Stimulated activated CD4-positive, alpha-beta T cell treated with anti-CD3 and anti-CD28 coated beads, Interleukin-4, amount 100 ng/mL, for 4 hours (primary cell): ENCODE measurements at regions not wholly inside any gene's neighbourhood (a gene's known extent, or its start where the extent isn't known, plus 50 kb on each side); places are given as distances from the start of the nearest gene placed in this dataset.
"Not testable (repeated sequence)": the region's sequence is repeated elsewhere in the genome, so short reads cannot be mapped to it uniquely, and the experiment has no call there.

Experiments
- DNase-seq, 2 experiments: peaks; one replicate each; pipeline ENCODE4 v3.0.0-alpha.2; 2020

DNA sequence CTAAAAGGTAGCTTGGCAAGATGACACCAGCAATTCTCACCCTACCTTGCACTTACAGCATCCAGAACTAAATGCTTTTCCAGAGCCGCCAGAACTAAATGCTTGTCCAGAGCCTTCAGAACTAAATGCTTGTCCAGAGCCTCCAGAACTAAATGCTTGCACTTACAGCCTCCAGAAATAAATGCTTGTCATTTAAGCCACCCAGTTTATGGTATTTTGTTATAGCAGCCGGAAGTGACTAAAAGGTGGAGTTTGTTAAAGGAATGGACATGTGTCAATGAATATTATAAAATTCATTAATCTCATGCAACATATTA is 133.5 kb downstream of the GPX5 start:
- DNase-seq: no peak

DNA sequence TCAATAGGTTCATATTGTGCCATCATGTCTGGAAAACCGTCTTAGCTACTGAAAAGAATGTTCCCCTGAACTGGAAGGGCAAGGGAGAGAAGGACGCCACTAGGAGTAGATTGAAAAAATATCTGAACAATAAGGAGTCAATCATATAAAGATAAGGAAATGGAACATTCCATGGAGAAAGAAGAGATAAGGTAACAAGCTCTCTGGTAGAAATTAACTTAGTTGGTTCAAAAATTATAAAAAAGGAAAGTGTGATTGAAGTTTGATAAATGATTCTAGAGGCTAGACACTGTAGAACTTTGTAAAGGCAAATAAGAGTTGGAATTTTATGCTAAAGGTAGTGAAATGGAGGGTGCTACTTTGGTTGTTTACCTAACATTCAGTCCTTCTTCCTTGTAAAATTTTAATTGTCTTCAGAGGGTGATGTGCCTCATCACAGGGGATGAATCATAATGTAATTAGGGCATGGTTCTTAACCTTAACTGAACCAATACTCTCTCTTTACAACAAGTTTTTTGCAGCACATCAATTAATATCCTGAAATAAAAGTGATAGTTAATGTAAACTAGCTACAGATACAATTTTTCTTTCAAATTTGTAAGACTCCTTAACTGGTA is 135.5 kb downstream of the GPX5 start:
- DNase-seq: no peak

DNA sequence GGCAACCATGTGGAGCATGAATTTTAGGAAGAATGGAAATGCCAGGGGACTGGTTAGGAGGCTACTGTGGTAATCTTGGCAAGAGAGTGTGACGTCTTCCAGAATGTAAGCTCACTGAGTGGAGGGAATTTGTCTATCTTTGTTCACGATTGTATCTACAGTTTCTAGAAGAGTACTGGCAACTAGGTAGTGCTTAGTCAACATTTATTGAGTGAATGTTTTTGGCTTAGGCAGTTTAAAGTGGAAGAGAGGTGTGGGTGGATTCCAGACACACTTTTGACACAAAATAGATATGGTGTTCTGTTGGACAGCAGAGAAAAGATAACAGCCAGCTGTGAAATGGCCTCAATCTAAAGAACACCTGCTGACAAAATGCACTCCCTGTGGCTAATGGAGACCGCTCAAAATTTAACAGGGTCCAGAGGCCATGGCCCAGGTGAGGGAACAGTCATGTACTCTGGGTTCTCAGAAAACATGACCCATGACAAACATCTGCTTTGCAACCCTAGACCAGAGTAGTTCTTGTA is 139.3 kb downstream of the GPX5 start:
- no peak for DNase-seq

DNA sequence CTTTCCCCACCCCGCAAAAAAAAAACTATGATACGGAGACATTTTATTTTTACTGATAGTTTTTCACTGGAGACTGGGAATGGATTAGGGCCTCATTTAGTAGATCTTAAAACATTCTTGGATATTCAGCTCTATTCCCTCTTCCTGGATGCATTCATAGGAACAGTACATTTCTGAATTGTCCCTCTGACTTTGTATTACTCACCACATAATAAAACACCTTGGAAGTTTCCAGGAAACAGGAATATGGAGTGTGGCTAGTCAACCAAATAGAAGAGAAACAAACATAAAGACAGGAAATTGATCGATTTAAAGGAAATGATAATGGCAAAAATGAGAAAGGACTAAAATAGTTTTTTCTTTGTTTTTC is 147.7 kb downstream of the GPX5 start:
- DNase-seq: no peak

DNA sequence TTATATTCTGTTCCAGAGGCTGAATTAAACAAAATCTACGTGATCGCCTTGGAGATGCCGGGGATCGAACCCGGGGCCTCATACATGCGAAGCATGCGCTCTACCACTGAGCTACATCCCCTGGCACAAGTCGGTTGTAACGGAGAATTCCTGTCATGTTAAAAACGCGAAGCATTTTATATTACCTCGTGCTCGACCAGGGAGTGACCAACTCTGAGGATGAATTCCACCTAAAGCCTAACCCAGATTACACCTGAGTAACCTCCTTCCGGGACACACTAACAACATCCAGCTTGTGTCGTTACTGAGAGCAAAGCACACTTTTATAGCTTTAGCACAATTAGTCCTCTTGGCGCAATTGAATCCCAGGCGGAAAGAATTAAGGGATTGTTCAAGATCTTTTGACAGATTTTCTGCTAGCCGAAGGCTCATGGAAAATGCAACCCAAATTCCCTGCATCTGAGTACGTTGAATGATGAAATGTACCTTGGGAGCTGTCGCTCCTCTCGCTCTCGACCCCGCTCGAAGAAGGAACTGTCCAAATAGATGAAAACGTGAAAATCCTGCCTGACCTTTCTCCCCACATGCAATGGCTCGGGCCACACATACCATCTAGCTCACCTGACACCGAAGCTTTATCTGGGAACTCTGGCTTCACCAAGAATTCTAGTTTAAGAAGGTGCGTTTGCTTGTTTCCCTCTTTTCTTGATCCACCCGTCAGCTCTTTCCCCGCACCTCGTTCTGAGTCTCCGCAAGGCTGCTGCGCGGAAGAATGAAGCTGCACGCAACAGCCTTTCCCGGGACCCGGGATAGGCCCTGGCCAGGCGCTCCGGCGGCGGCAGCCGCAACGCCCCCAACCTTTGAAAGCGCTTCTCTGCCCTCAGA is 148.3 kb downstream of the GPX5 start:
- DNase-seq: peak; percentile 15 to 58

DNA sequence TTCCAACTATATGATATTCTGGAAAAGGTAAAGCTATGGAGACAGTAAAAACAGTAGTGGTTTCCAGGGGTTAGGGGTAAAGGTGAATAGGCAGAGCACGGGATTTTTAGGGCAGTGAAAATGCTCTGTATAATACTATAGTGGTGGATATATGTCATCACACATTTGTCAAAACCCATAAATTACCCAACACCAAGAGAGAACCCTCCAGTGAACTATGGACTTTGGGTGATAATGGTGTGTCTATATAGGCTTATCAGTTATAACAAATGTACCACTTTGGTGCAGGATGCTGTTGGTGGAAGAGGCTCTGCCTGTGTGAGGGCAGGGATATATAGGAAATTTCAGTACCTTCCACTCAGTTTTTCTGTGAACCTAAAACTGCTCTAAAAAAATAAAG is 149.9 kb downstream of the GPX5 start:
- DNase-seq: no peak

DNA sequence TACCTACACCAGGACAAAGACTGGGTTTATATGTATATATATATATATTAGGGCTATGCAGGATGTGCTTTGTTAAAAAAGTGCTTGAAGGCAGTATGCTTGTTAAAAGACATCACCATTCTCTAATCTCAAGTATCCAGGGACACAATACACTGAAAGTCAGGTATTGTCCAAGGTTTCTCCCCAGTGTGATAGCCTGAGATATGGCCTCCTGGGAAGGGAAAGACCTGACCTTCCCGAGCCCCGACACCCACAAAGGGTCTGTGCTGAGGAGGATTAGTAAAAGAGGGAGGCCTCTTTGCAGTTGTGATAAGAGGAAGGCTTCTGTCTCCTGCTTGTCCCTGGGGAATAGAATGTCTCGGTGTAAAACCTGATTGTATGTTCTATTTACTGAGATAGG is 156.9 kb downstream of the GPX5 start:
- DNase-seq: no peak

DNA sequence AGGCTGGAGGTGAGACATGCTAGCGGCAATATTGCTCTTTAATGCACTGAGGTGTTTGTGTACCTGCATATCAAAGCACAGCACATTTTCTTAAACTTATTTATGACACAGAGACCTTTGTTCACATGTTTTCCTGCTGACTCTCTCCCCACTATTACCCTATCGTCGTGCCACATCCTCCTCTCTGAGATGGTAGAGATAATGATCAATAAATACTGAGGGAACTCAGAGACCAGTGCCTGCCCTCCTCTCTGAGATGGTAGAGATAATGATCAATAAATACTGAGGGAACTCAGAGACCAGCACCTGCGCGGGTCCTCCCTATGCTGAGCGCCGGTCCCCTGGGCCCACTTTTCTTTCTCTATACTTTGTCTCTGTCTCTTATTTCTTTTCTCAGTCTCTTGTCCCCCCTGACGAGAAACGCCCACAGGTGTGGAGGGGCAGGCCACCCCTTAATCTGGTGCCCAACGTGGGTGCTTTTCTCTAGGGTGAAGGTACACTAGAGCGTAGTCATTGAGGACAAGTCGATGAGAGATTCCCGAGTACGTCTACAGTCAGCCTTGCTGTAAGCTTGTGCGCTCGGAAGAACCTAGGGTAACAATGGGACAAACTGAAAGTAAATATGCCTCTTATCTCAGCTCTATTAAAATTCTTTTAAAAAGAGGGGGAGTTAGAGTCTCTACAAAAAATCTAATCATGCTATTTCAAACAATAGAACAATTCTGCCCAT is 157.4 kb downstream of the GPX5 start:
- DNase-seq: not testable (repeated sequence)

DNA sequence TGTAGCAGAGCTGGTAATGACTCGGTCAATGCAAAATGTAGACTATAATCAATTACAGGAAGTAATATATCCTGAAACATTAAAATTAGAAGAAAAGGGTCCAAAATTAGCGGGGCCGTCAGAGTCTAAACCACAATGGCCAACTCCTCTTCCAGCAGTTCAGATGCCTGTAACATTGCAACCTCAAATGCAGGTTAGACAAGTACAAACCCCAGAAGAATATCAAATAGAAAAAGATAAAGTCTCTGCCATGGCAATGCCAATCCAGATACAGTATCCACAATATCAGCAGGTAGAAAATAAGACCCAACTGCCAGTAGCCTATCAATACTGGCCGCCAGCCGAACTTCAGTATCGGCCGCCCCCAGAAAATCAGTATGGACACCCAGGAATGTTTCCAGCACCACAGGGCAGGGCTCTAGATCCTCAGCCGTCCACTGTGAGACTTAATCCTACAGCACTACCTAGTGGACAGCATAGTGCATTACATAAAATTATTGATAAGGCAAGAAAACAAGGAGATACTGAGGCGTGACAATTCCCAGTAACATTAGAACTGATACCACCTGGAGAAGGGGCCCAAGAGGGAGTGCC is 158.4 kb downstream of the GPX5 start:
- no peak for DNase-seq

DNA sequence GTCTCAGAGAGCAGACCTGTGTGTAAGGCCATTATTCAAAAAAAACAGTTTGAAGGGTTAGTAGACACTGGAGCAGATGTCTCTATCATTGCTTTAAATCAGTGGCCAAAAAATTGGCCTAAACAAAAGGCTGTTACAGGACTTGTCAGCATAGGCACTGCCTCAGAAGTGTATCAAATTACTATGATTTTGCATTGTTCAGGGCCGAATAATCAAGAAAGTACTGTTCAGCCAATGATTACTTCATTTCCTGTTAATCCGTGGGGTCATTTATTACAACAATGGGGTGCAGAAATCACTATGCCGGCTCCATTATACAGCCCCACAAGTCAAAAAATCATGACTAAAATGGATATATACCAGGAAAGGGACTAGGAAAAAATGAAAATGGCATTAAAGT is 160.3 kb downstream of the GPX5 start:
- DNase-seq: not testable (repeated sequence)

DNA sequence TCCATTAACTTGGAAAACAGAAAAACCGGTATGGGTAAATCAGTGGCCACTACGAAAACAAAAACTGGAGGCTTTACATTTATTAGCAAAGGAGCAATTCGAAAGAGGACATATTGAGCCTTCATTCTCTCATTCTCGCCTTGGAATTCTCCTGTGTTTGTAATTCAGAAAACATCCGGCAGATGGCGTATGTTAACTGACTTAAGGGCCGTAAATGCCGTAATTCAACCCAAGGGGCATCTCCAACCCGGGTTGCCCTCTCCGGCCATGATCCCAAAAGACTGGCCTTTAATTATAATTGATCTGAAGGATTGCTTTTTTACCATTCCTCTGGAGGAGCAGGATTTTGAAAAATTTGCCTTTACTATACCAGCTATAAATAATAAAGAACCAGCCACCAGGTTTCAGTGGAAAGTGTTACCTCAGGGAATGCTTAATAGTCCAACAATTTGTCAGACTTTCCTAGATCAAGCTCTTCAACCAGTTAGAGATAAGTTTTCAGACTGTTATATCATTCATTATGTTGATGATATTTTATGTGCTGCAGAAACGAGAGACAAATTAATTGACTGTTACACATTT is 160.9 kb downstream of the GPX5 start:
- peak; percentile 11 to 16 for DNase-seq

DNA sequence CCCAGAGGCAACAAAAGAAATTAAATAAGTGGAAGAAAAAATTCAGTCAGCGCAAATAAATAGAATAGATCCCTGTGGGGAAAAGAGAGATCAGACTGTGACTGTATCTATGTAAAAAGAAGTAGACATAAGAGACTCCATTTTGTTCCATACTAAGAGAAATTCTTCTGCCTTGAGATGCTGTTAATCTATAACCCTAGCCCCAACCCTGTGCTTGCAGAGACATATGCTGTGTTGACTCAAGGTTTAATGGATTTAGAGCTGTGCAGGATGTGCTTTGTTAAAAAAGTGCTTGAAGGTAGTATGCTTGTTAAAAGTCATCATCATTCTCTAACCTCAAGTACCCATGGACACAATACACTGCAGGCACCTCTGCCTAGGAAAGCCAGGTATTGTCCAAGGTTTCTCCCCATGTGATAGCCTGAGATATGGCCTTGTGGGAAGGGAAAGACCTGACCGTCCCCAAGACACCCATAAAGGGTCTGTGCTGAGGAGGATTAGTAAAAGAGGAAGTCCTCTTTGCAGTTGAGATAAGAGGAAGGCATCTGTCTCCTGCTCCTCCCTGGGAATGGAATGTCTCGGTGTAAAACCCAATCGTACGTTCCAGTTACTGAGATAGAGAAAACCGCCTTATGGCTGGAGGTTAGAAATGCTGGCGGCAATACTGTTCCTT is 161.8 kb downstream of the GPX5 start:
- not testable (repeated sequence) for DNase-seq

DNA sequence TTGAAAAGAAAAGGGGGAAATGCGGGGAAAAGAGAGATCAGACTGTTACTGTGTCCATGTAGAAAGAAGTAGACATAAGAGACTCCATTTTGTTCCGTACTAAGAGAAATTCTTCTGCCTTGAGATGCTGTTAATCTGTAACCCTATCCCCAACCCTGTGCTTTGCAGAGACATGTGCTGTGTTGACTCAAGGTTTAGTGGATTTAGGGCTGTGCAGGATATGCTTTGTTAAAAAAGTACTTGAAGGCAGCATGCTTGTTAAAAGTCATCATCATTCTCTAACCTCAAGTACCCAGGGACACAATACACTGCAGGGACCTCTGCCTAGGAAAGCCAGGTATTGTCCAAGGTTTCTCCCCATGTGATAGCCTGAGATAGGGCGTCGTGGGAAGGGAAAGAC is 166.3 kb downstream of the GPX5 start:
- DNase-seq: not testable (repeated sequence)

DNA sequence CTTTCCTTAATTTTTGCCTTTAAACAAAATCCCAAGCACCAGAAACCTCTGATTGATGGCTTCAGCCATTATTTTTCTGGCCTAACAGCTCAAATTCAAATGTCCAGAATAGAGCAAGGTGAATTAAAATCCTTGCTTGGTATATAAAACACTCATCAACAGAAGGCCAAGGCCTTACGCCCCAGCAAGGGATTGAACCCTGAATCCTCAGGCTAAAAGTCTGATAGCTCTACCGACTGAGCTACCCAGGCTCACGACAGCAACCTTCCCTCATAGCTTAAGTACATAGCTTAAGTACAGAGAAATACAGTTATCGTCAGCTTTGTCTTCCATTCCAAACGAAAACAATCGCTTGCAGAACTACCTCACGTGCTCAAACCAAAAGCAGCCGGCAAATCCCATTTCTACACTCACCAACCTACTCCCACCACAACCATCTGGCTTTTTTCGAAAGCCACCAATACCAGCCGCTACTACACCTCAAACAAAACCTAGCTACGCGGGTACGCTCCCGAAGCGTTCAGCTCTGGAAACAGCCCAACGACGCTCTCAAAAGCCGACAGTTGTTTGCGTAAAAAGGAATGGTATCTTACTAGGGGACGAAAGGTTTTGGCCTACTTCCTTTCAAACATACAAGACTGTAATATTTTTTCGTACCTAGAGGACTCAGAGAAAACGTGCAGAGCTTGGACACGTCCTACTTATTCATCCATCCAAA is 167.5 kb downstream of the GPX5 start:
- DNase-seq: no peak

DNA sequence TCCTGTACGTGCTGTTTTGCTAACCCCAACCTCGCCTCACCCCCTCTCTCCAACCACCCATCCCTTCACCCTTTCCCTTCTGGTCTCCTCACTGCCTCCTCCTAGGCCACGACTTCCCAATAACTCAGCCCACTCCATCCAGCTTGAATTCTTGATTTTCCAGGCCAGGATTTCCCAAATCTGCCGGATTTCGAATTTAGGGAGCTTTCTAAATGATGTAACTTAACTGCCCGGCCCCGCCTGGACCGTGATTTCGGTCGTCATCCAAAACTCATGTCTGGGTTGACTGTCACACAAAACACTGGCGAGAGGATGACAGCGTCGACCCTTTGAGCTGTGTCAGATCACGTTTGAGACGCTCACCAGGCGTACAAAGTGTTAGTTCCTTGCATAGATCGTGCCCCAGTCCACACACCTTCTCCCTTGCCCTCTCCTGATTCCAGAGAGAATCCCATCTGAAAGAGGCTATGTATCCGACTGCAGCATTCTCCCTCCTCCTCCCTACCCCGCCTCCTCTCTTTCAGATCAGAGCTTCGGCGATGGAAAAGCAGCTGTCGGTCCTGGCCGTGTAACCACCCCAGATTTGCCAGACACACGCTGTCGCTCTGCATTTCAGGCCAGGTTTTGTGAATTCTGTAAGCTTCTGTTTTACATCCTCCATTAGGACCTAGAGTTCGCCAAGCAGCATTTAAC is 168.2 kb downstream of the GPX5 start:
- no peak for DNase-seq

DNA sequence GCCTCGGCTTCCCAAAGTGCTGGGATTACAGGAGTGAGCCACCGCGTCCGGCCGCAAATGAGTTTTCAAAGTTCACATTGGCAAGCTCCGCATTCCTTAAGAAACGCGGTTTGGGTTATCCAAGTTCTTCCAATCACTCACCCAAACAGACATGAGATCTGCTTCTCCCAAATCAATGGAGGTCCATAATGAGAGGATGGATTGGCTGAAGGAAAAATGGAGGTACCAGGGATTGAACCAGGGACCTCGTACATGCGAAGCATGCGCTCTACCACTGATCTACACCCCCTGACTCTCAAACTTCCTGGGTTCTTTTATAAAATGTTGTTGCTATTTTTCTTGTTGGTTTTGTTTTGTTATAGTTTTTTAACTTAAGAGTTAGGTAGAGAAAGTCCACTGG is 170.0 kb downstream of the GPX5 start:
- DNase-seq: no peak

DNA sequence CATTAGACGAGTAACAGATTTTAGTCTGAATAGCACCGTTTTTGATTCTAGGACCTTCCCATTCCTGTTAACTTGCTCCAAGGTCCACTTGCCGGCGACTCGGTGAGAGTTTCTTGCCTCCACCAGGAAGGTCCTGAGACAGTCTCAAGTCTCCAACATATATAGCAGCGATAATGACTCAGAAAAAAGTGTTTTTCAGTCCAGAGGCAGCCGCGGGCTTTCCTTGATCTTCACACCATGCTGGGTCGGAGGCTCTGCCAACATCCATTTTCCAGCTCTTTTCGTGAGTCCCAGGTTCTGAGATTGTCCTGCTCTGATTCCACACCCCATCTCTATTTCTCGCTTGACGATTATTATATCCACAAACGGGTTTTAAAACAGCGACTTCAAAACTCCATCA is 170.5 kb downstream of the GPX5 start:
- DNase-seq: no peak

DNA sequence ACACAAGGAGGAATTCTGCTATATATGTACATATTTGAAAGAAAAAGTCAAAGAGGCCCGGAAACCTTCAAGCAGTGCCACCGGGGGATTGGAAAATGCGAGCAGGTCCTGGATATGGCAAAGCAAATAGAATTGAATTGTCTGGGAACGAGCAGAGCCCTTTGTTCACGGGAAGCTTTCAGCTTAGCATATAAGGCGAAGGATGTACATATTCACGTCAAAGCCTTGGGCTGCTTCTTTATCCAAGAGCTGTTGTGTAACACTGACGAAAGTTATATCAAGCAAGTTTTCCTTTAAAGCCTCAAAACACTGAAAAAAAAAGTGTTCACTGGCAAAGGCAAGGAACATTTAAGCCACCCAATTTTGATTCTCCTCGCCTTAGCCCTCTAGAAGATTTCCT is 171.0 kb downstream of the GPX5 start:
- DNase-seq: no peak

DNA sequence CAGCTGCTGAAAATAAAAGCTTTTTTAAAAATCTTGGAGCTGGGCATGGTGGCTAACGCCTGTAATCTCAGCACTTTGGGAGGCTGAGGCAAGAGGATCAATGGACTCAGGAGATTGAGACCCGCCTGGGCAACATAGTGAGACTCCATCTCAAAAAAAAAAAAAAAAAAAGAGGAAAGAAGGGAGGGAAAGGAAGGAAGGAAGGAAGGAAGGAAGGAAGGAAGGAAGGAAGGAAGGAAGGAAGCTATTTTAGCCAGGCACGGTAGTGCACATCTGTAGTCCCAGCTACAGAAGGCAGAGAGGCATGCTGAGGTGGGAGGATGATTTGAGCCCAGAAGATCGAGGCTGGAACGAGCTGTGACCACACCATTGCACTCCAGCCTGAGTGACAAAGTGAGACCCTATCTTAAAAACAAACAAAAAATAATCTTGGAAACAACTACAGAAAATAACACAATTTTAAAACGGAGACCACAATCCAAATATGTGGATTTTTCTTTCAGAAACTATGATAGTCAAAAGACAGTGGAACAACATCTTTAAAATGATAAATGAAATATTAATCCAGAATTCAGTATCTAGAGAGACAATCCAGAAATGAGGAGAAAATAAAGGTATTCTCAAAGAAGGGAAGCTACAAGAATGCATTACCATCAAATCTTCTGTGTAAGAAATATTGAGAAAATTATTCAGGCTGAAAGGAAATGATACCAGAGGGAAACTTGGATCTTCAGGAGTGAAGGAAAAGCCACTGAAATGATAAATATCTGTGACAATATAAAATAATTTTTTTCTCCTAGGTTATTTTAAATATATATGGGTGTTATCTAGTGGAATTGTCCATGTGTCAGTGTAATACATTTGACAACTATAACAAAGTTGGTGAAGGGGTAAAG is 182.0 kb downstream of the GPX5 start:
- DNase-seq: no peak
